H1 (cell line): ENCODE measurements at regions not wholly inside any gene's neighbourhood (a gene's known extent, or its start where the extent isn't known, plus 50 kb on each side); places are given as distances from the start of the nearest gene placed in this dataset.

Experiments
- CTCF ChIA-PET: fragments of 300-600 bp; sonication (Branson Sonifier 250); formaldehyde crosslinking; loops from one replicate; lab custom pipeline; 2021; ENCODE audit not compliant: partially characterized antibody; lab: Charles Lee
- POLR2A ChIA-PET: fragments of 300-600 bp; sonication (Branson Sonifier 250); formaldehyde crosslinking; loops from one replicate; lab custom pipeline; 2021; ENCODE audit warnings: inconsistent platforms; ENCODE audit not compliant: partially characterized antibody; lab: Charles Lee
- DNase-seq, 2 experiments: peaks; one replicate each; pipeline versions ENCODE4 v3.0.0 to v3.0.0-alpha.2; 2010 to 2022; ENCODE audit warnings: low spot score in 2 of 2, low read depth in 1 of 2, mixed read lengths in 1 of 2
- FAIRE-seq: peaks from 2 replicates; lab custom pipeline; 2011; peaks lifted over from hg19 to GRCh38; lab: Jason Lieb, UNC
- H2AFZ ChIP-seq: 2 replicates; pipeline ENCODE4 v1.8.1; 2012; ENCODE audit warnings: low read length, inconsistent platforms
- H2AK5ac ChIP-seq: 2 replicates; pipeline ENCODE4 v1.6.1; 2013; ENCODE audit warnings: low read depth, low read length
- H2BK120ac ChIP-seq: replicated peaks from 2 replicates; pipeline ENCODE3; 2013; ENCODE audit warnings: low read depth, low read length, inconsistent platforms
- H2BK12ac ChIP-seq: 2 replicates; pipeline ENCODE4 v1.6.1; 2013; ENCODE audit warnings: low read depth, low read length
- H2BK15ac ChIP-seq: 2 replicates; pipeline ENCODE4 v1.6.1; 2013; ENCODE audit warnings: low read length
- H2BK20ac ChIP-seq: 2 replicates; pipeline ENCODE4 v1.6.1; 2013; ENCODE audit warnings: low read length
- H2BK5ac ChIP-seq: 2 replicates; pipeline ENCODE4 v1.6.1; 2013; ENCODE audit warnings: low read depth, low read length
- H3K14ac ChIP-seq: 2 replicates; pipeline ENCODE4 v1.6.1; 2013; ENCODE audit warnings: inconsistent platforms; ENCODE audit not compliant: insufficient read length
- H3K18ac ChIP-seq: 2 replicates; pipeline ENCODE4 v1.6.1; 2013; ENCODE audit warnings: low read length; ENCODE audit errors: extremely low read depth
- H3K23ac ChIP-seq: 2 replicates; pipeline ENCODE4 v1.6.1; 2013; ENCODE audit warnings: inconsistent platforms; ENCODE audit not compliant: insufficient read length
- H3K23me2 ChIP-seq: 2 replicates; pipeline ENCODE4 v1.6.1; 2013; ENCODE audit warnings: low read depth, low read length
- H3K27ac ChIP-seq: 2 replicates; pipeline ENCODE4 v1.6.1; 2011; ENCODE audit warnings: low read depth, low read length, inconsistent platforms
- H3K27me3 ChIP-seq, 4 experiments: replicated peaks in 1 of 4; 1 replicate in 1 of 4; 2 replicates in 3 of 4; pipeline versions ENCODE4 v1.6.1 to v1.8.1; 2011 to 2013; ENCODE audit warnings: low read length in 3 of 4, mild to moderate bottlenecking in 3 of 4, inconsistent platforms in 2 of 4, mixed read lengths in 2 of 4, moderate library complexity in 1 of 4; ENCODE audit not compliant: control insufficient read depth in 3 of 4, insufficient read depth in 3 of 4; ENCODE audit errors: extremely low read depth in 1 of 4
- H3K36me3 ChIP-seq, 4 experiments: 2 replicates each; pipeline versions ENCODE4 v1.6.1 to v1.8.1; 2011 to 2013; ENCODE audit warnings: mild to moderate bottlenecking in 4 of 4, low read length in 3 of 4, moderate library complexity in 2 of 4, control low read depth in 1 of 4, inconsistent platforms in 1 of 4; ENCODE audit not compliant: insufficient read depth in 4 of 4, control insufficient read depth in 2 of 4
- H3K4ac ChIP-seq: replicated peaks from 2 replicates; pipeline ENCODE3; 2013; ENCODE audit warnings: low read length, low read depth, mixed read lengths, inconsistent platforms; ENCODE audit not compliant: insufficient read length
- H3K4me1 ChIP-seq, 4 experiments: replicated peaks in 1 of 4; 1 replicate in 1 of 4; 2 replicates in 3 of 4; pipeline versions ENCODE4 v1.6.1 to v1.8.1; 2011 to 2013; ENCODE audit warnings: low read length in 3 of 4, inconsistent platforms in 2 of 4, mixed read lengths in 1 of 4; ENCODE audit not compliant: insufficient read depth in 4 of 4, control insufficient read depth in 3 of 4
- H3K4me2 ChIP-seq, 2 experiments: 2 replicates each; pipeline versions ENCODE4 v1.6.1 to v1.8.1; 2011 to 2013; ENCODE audit warnings: low read depth in 2 of 2, low read length in 2 of 2, control low read depth in 1 of 2, inconsistent platforms in 1 of 2, mild to moderate bottlenecking in 1 of 2; ENCODE audit not compliant: insufficient read depth in 1 of 2
- H3K4me3 ChIP-seq, 4 experiments: fragments of 200-600, 300-600 bp in 1 of 4; sonication (generic), shearing (Covaris generic), sonication (Bioruptor Twin) in 1 of 4; 2 replicates each; pipeline versions ENCODE4 v1.5.1 to v1.8.1; 2011 to 2016; ENCODE audit warnings: low read length in 4 of 4, low read depth in 3 of 4, control low read depth in 2 of 4, inconsistent platforms in 2 of 4, mild to moderate bottlenecking in 2 of 4, mixed read lengths in 1 of 4, moderate library complexity in 1 of 4; ENCODE audit not compliant: insufficient read depth in 2 of 4; ENCODE audit errors: extremely low read depth in 1 of 4
- H3K56ac ChIP-seq: replicated peaks from 2 replicates; pipeline ENCODE3; 2013; ENCODE audit warnings: low read depth, mild to moderate bottlenecking, mixed read lengths, low read length, inconsistent platforms; ENCODE audit not compliant: insufficient read length
- H3K79me1 ChIP-seq: 2 replicates; pipeline ENCODE4 v1.6.1; 2013; ENCODE audit warnings: low read depth, low read length, control low read depth
- H3K79me2 ChIP-seq, 2 experiments: 2 replicates each; pipeline versions ENCODE4 v1.6.1 to v1.8.1; 2012 to 2013; ENCODE audit warnings: low read length in 2 of 2, mild to moderate bottlenecking in 2 of 2, inconsistent platforms in 1 of 2; ENCODE audit not compliant: insufficient read depth in 2 of 2, control insufficient read depth in 1 of 2
- H3K9ac ChIP-seq, 4 experiments: replicated peaks in 1 of 4; 1 replicate in 1 of 4; 2 replicates in 3 of 4; pipeline versions ENCODE4 v1.6.1 to v1.8.1; 2011 to 2013; ENCODE audit warnings: low read depth in 3 of 4, low read length in 3 of 4, control low read depth in 2 of 4, mild to moderate bottlenecking in 2 of 4, moderate library complexity in 2 of 4, inconsistent platforms in 1 of 4; ENCODE audit errors: extremely low read depth in 1 of 4
- H3K9me3 ChIP-seq, 2 experiments: 2 replicates each; pipeline versions ENCODE4 v1.6.1 to v1.8.1; 2012 to 2013; ENCODE audit warnings: mild to moderate bottlenecking in 2 of 2, moderate library complexity in 2 of 2, control low read depth in 1 of 2, inconsistent platforms in 1 of 2, low read depth in 1 of 2, low read length in 1 of 2, mixed read lengths in 1 of 2; ENCODE audit not compliant: insufficient read depth in 2 of 2
- H4K20me1 ChIP-seq, 2 experiments: replicated peaks in 1 of 2; 2 replicates each; pipeline versions ENCODE3 to v1.8.1; 2011 to 2013; ENCODE audit warnings: inconsistent platforms in 2 of 2, low read length in 2 of 2, mild to moderate bottlenecking in 1 of 2; ENCODE audit not compliant: insufficient read depth in 2 of 2, control insufficient read depth in 1 of 2
- H4K5ac ChIP-seq: 2 replicates; pipeline ENCODE4 v1.6.1; 2013; ENCODE audit warnings: low read length, low read depth, mixed read lengths, inconsistent platforms; ENCODE audit not compliant: insufficient read length
- H4K8ac ChIP-seq: 2 replicates; pipeline ENCODE4 v1.8.0; 2013; ENCODE audit warnings: mild to moderate bottlenecking, moderate library complexity, low read length, inconsistent platforms; ENCODE audit not compliant: insufficient read depth; ENCODE audit errors: extremely low read depth
- H4K91ac ChIP-seq: replicated peaks from 2 replicates; pipeline ENCODE3; 2013; ENCODE audit warnings: low read length, mixed read lengths, inconsistent platforms; ENCODE audit not compliant: insufficient read length
- ASH2L ChIP-seq: fragments of 200-600, 300-600 bp; sonication (generic); IDR thresholded peaks from one replicate; pipeline ENCODE4 v1.7.1; 2017; ENCODE audit warnings: low read length
- ATF2 ChIP-seq: IDR thresholded peaks from 2 replicates; pipeline ENCODE4 v1.6.1; 2012; ENCODE audit warnings: low read length, inconsistent platforms
- CBX8 ChIP-seq: fragments of 300-800, 300-1000 bp; sonication (generic); IDR thresholded peaks from 2 replicates; pipeline ENCODE4 v1.7.1; 2016; ENCODE audit warnings: low read depth, low read length, borderline replicate concordance
- EP300 ChIP-seq, 2 experiments: IDR thresholded peaks; 1 replicate in 1 of 2; 2 replicates in 1 of 2; pipeline ENCODE4 v1.6.1; 2011 to 2012; ENCODE audit warnings: low read depth in 2 of 2, low read length in 2 of 2, mild to moderate bottlenecking in 2 of 2, borderline replicate concordance in 1 of 2, inconsistent platforms in 1 of 2, moderate library complexity in 1 of 2
- HDAC6 ChIP-seq: IDR thresholded peaks from one replicate; pipeline ENCODE4 v1.7.1; 2012; ENCODE audit warnings: low read depth, mild to moderate bottlenecking, inconsistent platforms, low read length, moderate library complexity
- JUN ChIP-seq: IDR thresholded peaks from 2 replicates; pipeline ENCODE4 v1.6.1; 2011; ENCODE audit warnings: low read depth, mild to moderate bottlenecking, improper control_type of control experiment, low read length
- JUND ChIP-seq: IDR thresholded peaks from 2 replicates; pipeline ENCODE4 v1.6.1; 2011; ENCODE audit warnings: mild to moderate bottlenecking, improper control_type of control experiment, low read length
- KDM5A ChIP-seq: fragments of 200-600 bp; IDR thresholded peaks from 2 replicates; pipeline ENCODE4 v1.7.1; 2012; ENCODE audit warnings: mild to moderate bottlenecking, low read length, inconsistent platforms, mixed read lengths
- MAFK ChIP-seq: IDR thresholded peaks from 2 replicates; pipeline ENCODE4 v1.6.1; 2012; ENCODE audit warnings: low read depth, mild to moderate bottlenecking, improper control_type of control experiment, low read length
- POLR2A ChIP-seq, 2 experiments: IDR thresholded peaks; 1 replicate in 1 of 2; 2 replicates in 1 of 2; pipeline ENCODE4 v1.6.1; 2011; ENCODE audit warnings: low read depth in 2 of 2, low read length in 2 of 2, mild to moderate bottlenecking in 2 of 2; ENCODE audit errors: control extremely low read depth in 1 of 2
- POLR2AphosphoS5 ChIP-seq: IDR thresholded peaks from 2 replicates; pipeline ENCODE4 v1.6.1; 2011; ENCODE audit warnings: low read depth, low read length
- RNF2 ChIP-seq: fragments of 200-900, 300-1000 bp; sonication (generic); IDR thresholded peaks from 2 replicates; pipeline ENCODE4 v1.7.1; 2016; ENCODE audit warnings: borderline replicate concordance, low read depth, mild to moderate bottlenecking, antibody characterized with exemption, low read length; ENCODE audit not compliant: poor library complexity, severe bottlenecking; ENCODE audit errors: missing control alignments
- RXRA ChIP-seq: IDR thresholded peaks from 2 replicates; pipeline ENCODE4 v1.6.1; 2011; ENCODE audit warnings: low read depth, mild to moderate bottlenecking, low read length, moderate library complexity; ENCODE audit not compliant: insufficient read depth
- SP2 ChIP-seq: IDR thresholded peaks from 2 replicates; pipeline ENCODE4 v1.6.1; 2012; ENCODE audit warnings: mild to moderate bottlenecking, low read length, inconsistent platforms
- TBP ChIP-seq: IDR thresholded peaks from 2 replicates; pipeline ENCODE4 v1.6.1; 2011; ENCODE audit warnings: low read depth, low read length, improper control_type of control experiment

- H2BK120ac ChIP-seq = no peak overlapping the region
- no peak for FAIRE-seq
- H4K8ac ChIP-seq = no peak overlapping the region
- H3K4ac ChIP-seq = no peak overlapping the region
- H2AFZ ChIP-seq = no peak overlapping the region
- no peak overlapping the region for H2BK12ac ChIP-seq
- no peak overlapping the region for H3K18ac ChIP-seq
- H2BK15ac ChIP-seq = no peak overlapping the region
- H3K4me1 ChIP-seq = no peaks in the 10 kb centered on the region
- no peaks in the 10 kb centered on the region for H3K79me2 ChIP-seq
- H3K23me2 ChIP-seq = no peaks in the 10 kb centered on the region
- TF ChIP-seq HDAC6 (no peak), JUND (no peak), RXRA (no peak), CBX8 (no peak), POLR2A (IDR thresholded peaks at IDR 0.05; ENCODE audit: control extremely low read depth in 1 of 2, low read depth in 2 of 2, low read length in 2 of 2) (no peak), EP300 (IDR thresholded peaks at IDR 0.05; ENCODE audit: borderline replicate concordance in 1 of 2, low read depth in 2 of 2, low read length in 2 of 2) (no peak), RNF2 (no peak), ATF2 (no peak), TBP (no peak), JUN (no peak), SP2 (no peak), KDM5A (no peak), POLR2AphosphoS5 (no peak), ASH2L (no peak), MAFK (no peak)
- TF ChIP-seq, all 59 proteins: peak for 0
- H3K56ac ChIP-seq = no peak overlapping the region
- H3K9me3 ChIP-seq = peaks cover 2 to 8% of the 10 kb centered on the region in 2 experiments; a peak in 2 of 4 replicates
- no peak overlapping the region for H3K27ac ChIP-seq
- no peak overlapping the region for H4K5ac ChIP-seq
- ChIA-PET CTCF (interaction anchor here (1.8 kb wide), 1 partner anchor 14 kb away, joined by 4 read pairs; no protein-coding TSS in a partner anchor), POLR2A (no interaction called here)
- DNase-seq = no peak
- no peak overlapping the region for H2BK5ac ChIP-seq
- no peak overlapping the region for H3K9ac ChIP-seq
- no peaks in the 10 kb centered on the region for H3K27me3 ChIP-seq
- no peak overlapping the region for H3K23ac ChIP-seq
- H2BK20ac ChIP-seq = no peak overlapping the region
- no peak overlapping the region for H3K4me2 ChIP-seq
- H4K20me1 ChIP-seq = no peaks in the 10 kb centered on the region
- no peak overlapping the region for H4K91ac ChIP-seq
- H2AK5ac ChIP-seq = no peak overlapping the region
- no peak overlapping the region for H3K14ac ChIP-seq
- H3K4me3 ChIP-seq = no peak overlapping the region
- H3K79me1 ChIP-seq = no peaks in the 10 kb centered on the region
- H3K36me3 ChIP-seq = peaks cover 0 to 6% (median 0%) of the 10 kb centered on the region in 4 experiments; a peak in 1 of 8 replicates
Observed at GRCh38 chr4:125650557-125650956, 335.8 kb downstream of the FAT4 start.
